ENCODE measurements at regions not wholly inside any gene's neighbourhood (a gene's known extent, or its start where the extent isn't known, plus 50 kb on each side); places are given as distances from the start of the nearest gene placed in this dataset.
"Not testable (repeated sequence)": the region's sequence is repeated elsewhere in the genome, so short reads cannot be mapped to it uniquely, and the experiment has no call there.

- no peaks in the 10 kb centered on the region for H3K27me3 ChIP-seq (replicated peaks; ENCODE audit: insufficient read depth)
- no peaks in the 10 kb centered on the region for H3F3A ChIP-seq (ENCODE audit: insufficient read depth)
- H3K79me2 ChIP-seq (ENCODE audit: insufficient read depth), result no peaks in the 10 kb centered on the region
- H3K9me2 ChIP-seq (ENCODE audit: insufficient read depth), result no peaks in the 10 kb centered on the region
- no peaks in the 10 kb centered on the region for H4K20me1 ChIP-seq (ENCODE audit: insufficient read depth)
- no peak overlapping the region for H2AFZ ChIP-seq
- no peak overlapping the region for H3K9ac ChIP-seq
- in situ Hi-C loops (cut with MboI), result no loop called here
- TF ChIP-seq EZH2phosphoT487 (IDR thresholded peaks at IDR 0.05; ENCODE audit: insufficient read depth, low read depth), result no peak
- no peak for TF ChIP-seq EZH2 (IDR thresholded peaks at IDR 0.05; ENCODE audit: insufficient read depth, poor library complexity, severe bottlenecking)
- no peak overlapping the region for H3K4me3 ChIP-seq
- no peaks in the 10 kb centered on the region for H3K36me3 ChIP-seq (ENCODE audit: low read depth)
- DNase-seq, result no peak
- WGBS, 2 experiments (ENCODE audit: low coverage in 1 of 2, low lambda C conversion rate in 2 of 2, missing lambda C conversion rate in 2 of 2), result 0 to 8% methylated on average over 1 of the region's 1 CpG
- no peak overlapping the region for H3K4me2 ChIP-seq (ENCODE audit: unreplicated experiment)
- no peak overlapping the region for H3K27ac ChIP-seq
- H3K9me3 ChIP-seq (ENCODE audit: low read depth), result no peaks in the 10 kb centered on the region
- H3K4me1 ChIP-seq (ENCODE audit: insufficient read depth), result no peaks in the 10 kb centered on the region
Measured at GRCh38 chr11:83389975-83390374, 103.8 kb upstream of the CCDC90B start.

DNA sequence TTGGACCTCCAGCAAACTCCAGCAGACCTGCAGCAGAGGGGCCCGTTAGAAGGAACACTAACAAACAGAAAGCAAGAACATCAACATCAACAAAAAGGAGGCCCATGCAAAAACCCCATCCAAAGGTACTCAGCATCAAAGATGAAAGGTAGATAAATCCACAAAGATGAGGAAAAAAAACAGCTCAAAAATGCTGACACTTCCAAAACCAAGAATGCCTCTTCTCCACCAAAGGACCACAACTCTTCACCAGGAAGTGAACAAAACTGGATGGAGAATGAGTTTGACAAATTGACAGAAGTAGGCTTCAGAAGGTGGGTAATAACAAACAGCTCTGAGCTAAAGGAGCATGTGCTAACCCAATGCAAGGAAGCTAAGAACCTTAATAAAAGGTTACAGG lies 97.7 kb upstream of the CCDC90B start:
- H3K4me1 ChIP-seq (ENCODE audit: insufficient read depth); H3K9me3 ChIP-seq (ENCODE audit: low read depth); H3K4me3 ChIP-seq; H4K20me1 ChIP-seq (ENCODE audit: insufficient read depth); H3K4me2 ChIP-seq (ENCODE audit: unreplicated experiment); H3K27ac ChIP-seq; H3K9ac ChIP-seq; DNase-seq; in situ Hi-C loops (cut with MboI); H3F3A ChIP-seq (ENCODE audit: insufficient read depth); H2AFZ ChIP-seq; H3K79me2 ChIP-seq (ENCODE audit: insufficient read depth); H3K27me3 ChIP-seq (replicated peaks; ENCODE audit: insufficient read depth); H3K36me3 ChIP-seq (ENCODE audit: low read depth); H3K9me2 ChIP-seq (ENCODE audit: insufficient read depth): not testable (repeated sequence)
- 5 to 8% methylated on average over 1 of the region's 1 CpG for WGBS, 2 experiments (ENCODE audit: low coverage in 1 of 2, low lambda C conversion rate in 2 of 2, missing lambda C conversion rate in 2 of 2)

GRCh38 chr11:83374311-83374710 lies 88.1 kb upstream of the CCDC90B start:
- no peak overlapping the region for H3K27ac ChIP-seq
- no peaks in the 10 kb centered on the region for H4K20me1 ChIP-seq (ENCODE audit: insufficient read depth)
- H3K9ac ChIP-seq, result no peak overlapping the region
- no peak for DNase-seq
- H3K36me3 ChIP-seq (ENCODE audit: low read depth), result no peaks in the 10 kb centered on the region
- TF ChIP-seq EZH2 (IDR thresholded peaks at IDR 0.05; ENCODE audit: insufficient read depth, poor library complexity, severe bottlenecking) (no peak), EZH2phosphoT487 (IDR thresholded peaks at IDR 0.05; ENCODE audit: insufficient read depth, low read depth) (no peak)
- in situ Hi-C loops (cut with MboI), result no loop called here
- H3K9me2 ChIP-seq (ENCODE audit: insufficient read depth), result no peaks in the 10 kb centered on the region; the same call in 1 of the 2 replicates
- no peak overlapping the region for H3K4me3 ChIP-seq
- no peak overlapping the region for H2AFZ ChIP-seq
- no peaks in the 10 kb centered on the region for H3K4me1 ChIP-seq (ENCODE audit: insufficient read depth)
- no peaks in the 10 kb centered on the region for H3K27me3 ChIP-seq (replicated peaks; ENCODE audit: insufficient read depth)
- H3K9me3 ChIP-seq (ENCODE audit: low read depth), result no peaks in the 10 kb centered on the region
- no peaks in the 10 kb centered on the region for H3F3A ChIP-seq (ENCODE audit: insufficient read depth)
- no peaks in the 10 kb centered on the region for H3K79me2 ChIP-seq (ENCODE audit: insufficient read depth)
- no peak overlapping the region for H3K4me2 ChIP-seq (ENCODE audit: unreplicated experiment)

DNA sequence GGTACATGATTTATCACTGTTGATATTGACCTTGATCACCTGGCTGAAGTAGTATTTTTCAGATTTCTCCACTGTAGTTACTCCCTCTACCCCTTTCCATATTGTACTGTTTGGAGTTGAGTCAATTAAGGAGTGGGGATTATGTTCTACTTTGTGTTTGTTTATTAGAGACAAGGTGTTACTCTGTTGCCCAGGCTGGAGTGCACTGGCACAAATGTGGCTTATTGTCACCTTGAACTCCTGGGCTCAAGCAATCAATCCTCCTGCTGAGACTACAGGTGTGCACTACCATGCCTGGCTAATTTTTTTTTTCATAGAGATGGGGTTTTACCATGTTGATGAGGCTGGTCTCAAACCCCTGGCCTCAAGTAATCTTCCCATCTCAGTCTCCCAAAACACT lies 85.3 kb upstream of the CCDC90B start:
- Histone ChIP-seq H3K4me1 (ENCODE audit: insufficient read depth) (no peaks in the 10 kb centered on the region), H3K27me3 (replicated peaks; ENCODE audit: insufficient read depth) (no peaks in the 10 kb centered on the region), H3K9me3 (ENCODE audit: low read depth) (no peaks in the 10 kb centered on the region), H3K27ac (no peak overlapping the region), H3F3A (ENCODE audit: insufficient read depth) (no peaks in the 10 kb centered on the region), H3K9me2 (ENCODE audit: insufficient read depth) (no peaks in the 10 kb centered on the region; the same call in 1 of the 2 replicates), H3K9ac (no peak overlapping the region), H2AFZ (no peak overlapping the region), H4K20me1 (ENCODE audit: insufficient read depth) (no peaks in the 10 kb centered on the region), H3K79me2 (ENCODE audit: insufficient read depth) (no peaks in the 10 kb centered on the region), H3K36me3 (ENCODE audit: low read depth) (no peaks in the 10 kb centered on the region; the same call in 1 of the 2 replicates), H3K4me2 (ENCODE audit: unreplicated experiment) (no peak overlapping the region), H3K4me3 (no peak overlapping the region)
- no peak for TF ChIP-seq EZH2 (IDR thresholded peaks at IDR 0.05; ENCODE audit: insufficient read depth, poor library complexity, severe bottlenecking)
- TF ChIP-seq EZH2phosphoT487 (IDR thresholded peaks at IDR 0.05; ENCODE audit: insufficient read depth, low read depth), result no peak
- DNase-seq, result no peak
- in situ Hi-C loops (cut with MboI), result no loop called here

DNA sequence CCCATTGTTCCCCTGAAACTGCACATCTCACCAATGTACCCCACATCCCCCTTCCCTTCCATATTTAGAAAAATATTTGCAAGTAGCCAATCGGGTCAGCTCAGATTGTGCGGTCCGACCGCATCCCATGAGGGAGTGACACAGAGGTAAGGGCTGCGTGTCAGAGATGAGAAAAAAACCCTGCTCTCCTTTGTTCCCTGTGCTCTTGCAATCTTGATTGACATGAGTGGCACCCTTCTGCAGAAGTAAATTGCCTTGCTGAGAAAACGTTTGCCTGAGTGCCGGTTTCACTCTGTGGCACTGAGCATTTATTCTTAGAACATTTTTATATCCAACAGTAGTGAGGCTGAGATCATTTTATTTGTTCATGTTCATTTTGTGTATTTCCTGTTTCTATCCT lies 81.6 kb upstream of the CCDC90B start:
- Histone ChIP-seq H3K4me2 (ENCODE audit: unreplicated experiment) (no peak overlapping the region), H3K9ac (no peak overlapping the region), H3K9me3 (ENCODE audit: low read depth) (no peaks in the 10 kb centered on the region), H3K4me1 (ENCODE audit: insufficient read depth) (no peaks in the 10 kb centered on the region), H3K79me2 (ENCODE audit: insufficient read depth) (no peaks in the 10 kb centered on the region), H3K27ac (no peak overlapping the region), H3K4me3 (no peak overlapping the region), H3K27me3 (replicated peaks; ENCODE audit: insufficient read depth) (no peaks in the 10 kb centered on the region), H3F3A (ENCODE audit: insufficient read depth) (no peaks in the 10 kb centered on the region), H2AFZ (no peak overlapping the region), H3K36me3 (ENCODE audit: low read depth) (no peaks in the 10 kb centered on the region; the same call in 1 of the 2 replicates), H3K9me2 (ENCODE audit: insufficient read depth) (no peaks in the 10 kb centered on the region), H4K20me1 (ENCODE audit: insufficient read depth) (no peaks in the 10 kb centered on the region)
- in situ Hi-C loops (cut with MboI), result no loop called here
- DNase-seq, result no peak
- no peak for TF ChIP-seq EZH2phosphoT487 (IDR thresholded peaks at IDR 0.05; ENCODE audit: insufficient read depth, low read depth)
- no peak for TF ChIP-seq EZH2 (IDR thresholded peaks at IDR 0.05; ENCODE audit: insufficient read depth, poor library complexity, severe bottlenecking)
- WGBS, 2 experiments (ENCODE audit: low coverage in 1 of 2, low lambda C conversion rate in 2 of 2, missing lambda C conversion rate in 2 of 2), result 74 to 82% methylated on average over 7 of the region's 7 CpGs
